Upper lobe of right lung (tissue), 1 donor: ENCODE measurements at regions not wholly inside any gene's neighbourhood (a gene's known extent, or its start where the extent isn't known, plus 50 kb on each side); places are given as distances from the start of the nearest gene placed in this dataset.

Source experiments
- ATAC-seq: fragments of 200-7000 bp; cut with Tn5 transposase; one replicate; pipeline ENCODE4 v1.9.1; 2020; ENCODE audit warnings: mild to moderate bottlenecking, moderate library complexity
- DNase-seq: peaks from one replicate; pipeline ENCODE4 v3.0.0-alpha.2; 2020
- H3K27ac ChIP-seq: fragments of 200-600 bp; one replicate; pipeline ENCODE4 v1.8.0; 2022
- H3K27me3 ChIP-seq: fragments of 200-600 bp; one replicate; pipeline ENCODE4 v1.8.0; 2022; ENCODE audit warnings: mild to moderate bottlenecking
- H3K36me3 ChIP-seq: fragments of 200-600 bp; one replicate; pipeline ENCODE4 v1.8.0; 2022
- H3K4me1 ChIP-seq: fragments of 200-600 bp; one replicate; pipeline ENCODE4 v1.8.0; 2022
- H3K4me3 ChIP-seq: fragments of 200-600 bp; one replicate; pipeline ENCODE4 v1.8.0; 2022; ENCODE audit warnings: mild to moderate bottlenecking
- H3K9me3 ChIP-seq: fragments of 200-600 bp; one replicate; pipeline ENCODE4 v1.8.0; 2022
- intact Hi-C: fragments of 100-400 bp; cut with DNase I; formaldehyde crosslinking; loops from one replicate; pipeline ENCODE4 v1.11.0; 2022
- TF ChIP-seq, protein P1 (sequence below): fragments of 200-600 bp; IDR thresholded peaks from one replicate; pipeline ENCODE4 v1.8.0; 2022; ENCODE audit warnings: antibody characterized with exemption
- donor health status: DM: no; HTN: yes; CAD: no; lungs with severe emphysema.

- Histone ChIP-seq H3K36me3 (no peaks in the 10 kb centered on the region), H3K4me3 (no peak overlapping the region), H3K9me3 (no peaks in the 10 kb centered on the region), H3K27me3 (no peaks in the 10 kb centered on the region), H3K4me1 (no peaks in the 10 kb centered on the region), H3K27ac (no peak overlapping the region)
- ATAC-seq: no peak
- intact Hi-C loops: no loop called here
- no peak for DNase-seq
- TF ChIP-seq, protein P1, sequence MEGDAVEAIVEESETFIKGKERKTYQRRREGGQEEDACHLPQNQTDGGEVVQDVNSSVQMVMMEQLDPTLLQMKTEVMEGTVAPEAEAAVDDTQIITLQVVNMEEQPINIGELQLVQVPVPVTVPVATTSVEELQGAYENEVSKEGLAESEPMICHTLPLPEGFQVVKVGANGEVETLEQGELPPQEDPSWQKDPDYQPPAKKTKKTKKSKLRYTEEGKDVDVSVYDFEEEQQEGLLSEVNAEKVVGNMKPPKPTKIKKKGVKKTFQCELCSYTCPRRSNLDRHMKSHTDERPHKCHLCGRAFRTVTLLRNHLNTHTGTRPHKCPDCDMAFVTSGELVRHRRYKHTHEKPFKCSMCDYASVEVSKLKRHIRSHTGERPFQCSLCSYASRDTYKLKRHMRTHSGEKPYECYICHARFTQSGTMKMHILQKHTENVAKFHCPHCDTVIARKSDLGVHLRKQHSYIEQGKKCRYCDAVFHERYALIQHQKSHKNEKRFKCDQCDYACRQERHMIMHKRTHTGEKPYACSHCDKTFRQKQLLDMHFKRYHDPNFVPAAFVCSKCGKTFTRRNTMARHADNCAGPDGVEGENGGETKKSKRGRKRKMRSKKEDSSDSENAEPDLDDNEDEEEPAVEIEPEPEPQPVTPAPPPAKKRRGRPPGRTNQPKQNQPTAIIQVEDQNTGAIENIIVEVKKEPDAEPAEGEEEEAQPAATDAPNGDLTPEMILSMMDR: no peak
These were observed 614.7 kb downstream of the TLR4 start for GRCh38 chr9:118318770-118319431.

GRCh38 chr9:118321788-118322187 lies 617.6 kb downstream of the TLR4 start:
- Histone ChIP-seq H3K4me3 (no peak overlapping the region), H3K27me3 (no peaks in the 10 kb centered on the region), H3K36me3 (no peaks in the 10 kb centered on the region), H3K4me1 (no peaks in the 10 kb centered on the region), H3K9me3 (no peaks in the 10 kb centered on the region), H3K27ac (no peak overlapping the region)
- no peak for ATAC-seq
- no peak for DNase-seq
- intact Hi-C loops: no loop called here
- TF ChIP-seq, protein P1: no peak

DNA sequence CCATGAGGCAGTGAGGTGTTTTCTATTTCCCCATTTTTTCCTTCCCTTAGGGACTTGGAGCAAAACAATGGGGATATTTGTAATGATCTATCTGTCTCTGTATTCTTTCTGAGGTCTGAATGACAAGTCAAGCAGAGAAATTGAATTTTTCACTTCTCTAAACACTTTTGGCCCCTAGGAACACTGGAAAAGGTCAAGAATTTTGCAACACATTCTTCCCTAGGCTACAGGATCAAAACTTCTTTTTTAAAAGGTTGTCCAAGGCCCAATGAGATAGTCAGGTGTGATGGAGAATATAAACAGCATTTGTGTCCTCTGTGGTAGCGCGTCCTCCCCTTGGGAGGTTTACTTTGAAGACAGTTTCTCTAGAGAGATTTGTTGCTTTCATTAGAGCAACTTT lies 620.5 kb downstream of the TLR4 start:
- DNase-seq (no peak), ATAC-seq (no peak)
- intact Hi-C loops: no loop called here

DNA sequence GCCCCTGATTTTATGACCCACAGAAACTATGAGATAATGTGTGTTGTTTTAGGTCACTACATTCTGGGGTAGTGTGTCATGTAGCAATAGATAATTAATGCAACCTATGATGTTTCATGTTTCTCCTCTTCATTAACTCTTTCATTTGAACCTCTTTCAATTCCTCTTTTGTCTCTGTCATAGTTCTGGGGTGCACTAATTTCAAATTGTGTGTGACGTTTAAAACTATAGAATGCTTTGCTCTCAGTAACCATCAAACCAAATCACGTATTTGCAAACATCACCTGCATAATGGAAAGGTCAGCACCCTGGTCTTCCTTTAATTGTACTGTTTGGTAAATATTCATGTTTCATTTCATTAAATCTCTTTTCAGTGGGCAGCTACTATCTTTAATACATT lies 621.6 kb downstream of the TLR4 start:
- no peaks in the 10 kb centered on the region for H3K27me3 ChIP-seq
- H3K36me3 ChIP-seq: no peaks in the 10 kb centered on the region
- TF ChIP-seq, protein P1: no peak
- no peak for DNase-seq
- H3K27ac ChIP-seq: no peak overlapping the region
- H3K9me3 ChIP-seq: no peaks in the 10 kb centered on the region
- intact Hi-C loops: no loop called here
- no peak overlapping the region for H3K4me3 ChIP-seq
- no peaks in the 10 kb centered on the region for H3K4me1 ChIP-seq
- no peak for ATAC-seq

More for the DNA sequence above, 620.5 kb downstream of the TLR4 start:
- no peaks in the 10 kb centered on the region for H3K36me3 ChIP-seq
- TF ChIP-seq, protein P1: no peak
- H3K27me3 ChIP-seq: no peaks in the 10 kb centered on the region
- no peak overlapping the region for H3K4me3 ChIP-seq
- H3K4me1 ChIP-seq: no peaks in the 10 kb centered on the region
- H3K27ac ChIP-seq: no peak overlapping the region
- H3K9me3 ChIP-seq: no peaks in the 10 kb centered on the region

GRCh38 chr9:118326326-118326725 lies 622.1 kb downstream of the TLR4 start:
- Histone ChIP-seq H3K36me3 (no peaks in the 10 kb centered on the region), H3K9me3 (no peaks in the 10 kb centered on the region), H3K4me1 (no peaks in the 10 kb centered on the region), H3K27me3 (no peaks in the 10 kb centered on the region), H3K27ac (no peak overlapping the region), H3K4me3 (no peak overlapping the region)
- intact Hi-C loops: no loop called here
- no peak for DNase-seq
- TF ChIP-seq, protein P1: no peak
- no peak for ATAC-seq
